ENCODE measurements at regions not wholly inside any gene's neighbourhood (a gene's known extent, or its start where the extent isn't known, plus 50 kb on each side); places are given as distances from the start of the nearest gene placed in this dataset.

- intact Hi-C loops (cut with DNase I): no loop called here
- TF ChIP-seq, protein P1, sequence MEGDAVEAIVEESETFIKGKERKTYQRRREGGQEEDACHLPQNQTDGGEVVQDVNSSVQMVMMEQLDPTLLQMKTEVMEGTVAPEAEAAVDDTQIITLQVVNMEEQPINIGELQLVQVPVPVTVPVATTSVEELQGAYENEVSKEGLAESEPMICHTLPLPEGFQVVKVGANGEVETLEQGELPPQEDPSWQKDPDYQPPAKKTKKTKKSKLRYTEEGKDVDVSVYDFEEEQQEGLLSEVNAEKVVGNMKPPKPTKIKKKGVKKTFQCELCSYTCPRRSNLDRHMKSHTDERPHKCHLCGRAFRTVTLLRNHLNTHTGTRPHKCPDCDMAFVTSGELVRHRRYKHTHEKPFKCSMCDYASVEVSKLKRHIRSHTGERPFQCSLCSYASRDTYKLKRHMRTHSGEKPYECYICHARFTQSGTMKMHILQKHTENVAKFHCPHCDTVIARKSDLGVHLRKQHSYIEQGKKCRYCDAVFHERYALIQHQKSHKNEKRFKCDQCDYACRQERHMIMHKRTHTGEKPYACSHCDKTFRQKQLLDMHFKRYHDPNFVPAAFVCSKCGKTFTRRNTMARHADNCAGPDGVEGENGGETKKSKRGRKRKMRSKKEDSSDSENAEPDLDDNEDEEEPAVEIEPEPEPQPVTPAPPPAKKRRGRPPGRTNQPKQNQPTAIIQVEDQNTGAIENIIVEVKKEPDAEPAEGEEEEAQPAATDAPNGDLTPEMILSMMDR (IDR thresholded peaks at IDR 0.05): no peak
- DNase-seq (ENCODE audit: low spot score in 2 of 2): no peak
Observed at GRCh38 chr2:56540916-56541315, 357.1 kb downstream of the CCDC85A start.

GRCh38 chr2:56542213-56542612 is 358.4 kb downstream of the CCDC85A start:
- Histone ChIP-seq H3K27me3 (no peaks in the 10 kb centered on the region), H3K36me3 (no peaks in the 10 kb centered on the region), H3K27ac (no peak overlapping the region), H3K9me3 (no peaks in the 10 kb centered on the region), H3K4me1 (peaks cover 0 to 7% of the 10 kb centered on the region in 2 donors), H3K4me3 (no peak overlapping the region)
- TF ChIP-seq, protein P1 (IDR thresholded peaks at IDR 0.05): no peak
- DNase-seq (ENCODE audit: low spot score in 2 of 2): no peak
- intact Hi-C loops (cut with DNase I): no loop called here

More at GRCh38 chr2:56540916-56541315, 357.1 kb downstream of the CCDC85A start:
- Histone ChIP-seq H3K4me1 (peaks cover 0 to 7% of the 10 kb centered on the region in 2 donors), H3K36me3 (no peaks in the 10 kb centered on the region), H3K4me3 (no peak overlapping the region), H3K27me3 (no peaks in the 10 kb centered on the region), H3K9me3 (no peaks in the 10 kb centered on the region), H3K27ac (no peak overlapping the region)

GRCh38 chr2:56565143-56565542 is 381.4 kb downstream of the CCDC85A start:
- Histone ChIP-seq H3K36me3 (no peaks in the 10 kb centered on the region), H3K4me3 (no peak overlapping the region), H3K4me1 (no peaks in the 10 kb centered on the region)

DNA sequence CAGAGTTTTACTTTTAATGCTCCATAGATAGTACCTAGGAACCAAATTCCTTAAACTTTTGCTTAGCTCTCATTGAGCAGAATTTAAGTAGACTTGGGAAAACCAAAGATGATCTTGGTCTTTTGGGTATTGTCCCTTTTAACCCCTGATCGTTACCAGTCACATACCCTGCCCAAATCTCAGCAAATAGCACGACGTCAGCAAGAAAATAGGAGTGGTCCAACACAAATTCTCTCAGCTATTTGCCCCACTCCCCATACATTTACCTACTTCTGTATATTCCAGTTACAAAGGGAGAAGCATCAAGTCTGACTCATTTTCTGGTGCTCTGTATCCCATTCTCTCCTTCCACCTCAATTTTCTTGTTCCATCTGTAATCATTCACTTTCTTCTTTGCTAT is 387.3 kb downstream of the CCDC85A start:
- no peak for DNase-seq (ENCODE audit: low spot score in 2 of 2)
- intact Hi-C loops (cut with DNase I): no loop called here
- Histone ChIP-seq H3K4me3 (no peak overlapping the region), H3K27ac (no peak overlapping the region), H3K4me1 (no peaks in the 10 kb centered on the region), H3K9me3 (peaks cover 1 to 5% of the 10 kb centered on the region in 2 donors), H3K27me3 (no peaks in the 10 kb centered on the region), H3K36me3 (no peaks in the 10 kb centered on the region)
- TF ChIP-seq, protein P1 (IDR thresholded peaks at IDR 0.05): no peak

More at GRCh38 chr2:56565143-56565542, 381.4 kb downstream of the CCDC85A start:
- no peak for DNase-seq (ENCODE audit: low spot score in 2 of 2)
- Histone ChIP-seq H3K9me3 (no peaks in the 10 kb centered on the region), H3K27me3 (no peaks in the 10 kb centered on the region), H3K27ac (no peak overlapping the region)
- intact Hi-C loops (cut with DNase I): no loop called here
- TF ChIP-seq, protein P1 (IDR thresholded peaks at IDR 0.05): no peak

- DNase-seq (ENCODE audit: low spot score in 2 of 2): no peak
- no peaks in the 10 kb centered on the region for H3K4me1 ChIP-seq
- intact Hi-C loops (cut with DNase I): no loop called here
- H3K36me3 ChIP-seq: no peaks in the 10 kb centered on the region
- TF ChIP-seq, protein P1 (IDR thresholded peaks at IDR 0.05): no peak
- H3K9me3 ChIP-seq: peaks cover 4 to 22% of the 10 kb centered on the region in 2 donors
- H3K4me3 ChIP-seq: no peak overlapping the region
- no peak overlapping the region for H3K27ac ChIP-seq
- H3K27me3 ChIP-seq: no peaks in the 10 kb centered on the region
Observed at GRCh38 chr2:56576001-56576400, 392.2 kb downstream of the CCDC85A start.

DNA sequence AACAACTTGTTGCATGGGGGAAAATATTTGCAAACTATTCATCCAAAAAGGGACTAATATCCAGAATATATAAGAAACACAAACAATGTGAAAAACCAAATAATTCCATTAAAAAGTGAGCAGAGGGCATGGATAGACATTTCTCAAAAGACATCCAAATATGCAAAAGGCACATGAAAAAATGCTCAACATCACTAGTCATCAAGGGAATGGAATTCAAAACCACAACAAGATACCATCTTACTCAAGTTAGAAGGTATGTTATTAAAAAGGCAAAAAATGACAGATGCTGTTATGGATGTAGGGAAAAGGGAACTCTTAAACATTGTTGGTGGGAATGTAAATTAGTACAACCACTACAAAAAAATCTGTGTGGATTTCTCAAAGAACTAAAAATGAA is 396.5 kb downstream of the CCDC85A start:
- H3K27me3 ChIP-seq: no peaks in the 10 kb centered on the region
- H3K4me3 ChIP-seq: no peak overlapping the region
- intact Hi-C loops (cut with DNase I): no loop called here

More for the DNA sequence above, 396.5 kb downstream of the CCDC85A start:
- DNase-seq (ENCODE audit: low spot score in 2 of 2): no peak
- no peaks in the 10 kb centered on the region for H3K36me3 ChIP-seq
- peaks cover 4 to 22% of the 10 kb centered on the region in 2 donors for H3K9me3 ChIP-seq
- no peak overlapping the region for H3K27ac ChIP-seq
- no peaks in the 10 kb centered on the region for H3K4me1 ChIP-seq
- TF ChIP-seq, protein P1 (IDR thresholded peaks at IDR 0.05): no peak
